Vagina (tissue), 2 donors: ENCODE measurements at regions not wholly inside any gene's neighbourhood (a gene's known extent, or its start where the extent isn't known, plus 50 kb on each side); places are given as distances from the start of the nearest gene placed in this dataset.

Experiments
- DNase-seq, 2 donors: peaks; one replicate each; pipeline ENCODE4 v3.0.0-alpha.2; 2017; ENCODE audit errors: extremely low spot score in 2 of 2
- H3K27ac ChIP-seq: fragments of 200-600 bp; sonication (generic); one replicate; pipeline ENCODE4 v1.5.1; 2019
- H3K27me3 ChIP-seq: fragments of 200-600 bp; sonication (generic); one replicate; pipeline ENCODE4 v1.5.1; 2019
- H3K36me3 ChIP-seq, 2 donors: fragments of 200-600 bp; sonication (generic); one replicate each; pipeline ENCODE4 v1.5.1; 2017 to 2019
- H3K4me1 ChIP-seq: fragments of 200-600 bp; sonication (generic); one replicate; pipeline ENCODE4 v1.5.1; 2019
- H3K4me3 ChIP-seq, 2 donors: fragments of 200-600 bp; sonication (generic); 1 replicate in 1 of 2; 2 replicates in 1 of 2; pipeline ENCODE4 v1.5.1; 2016 to 2019
- H3K9me3 ChIP-seq: fragments of 200-600 bp; sonication (generic); one replicate; pipeline ENCODE4 v1.5.1; 2019
- CTCF ChIP-seq, 3 experiments: fragments of 450-650 bp in 2 of 3; fragments of 200-600 bp in 1 of 3; sonication (generic) in 1 of 3; IDR thresholded peaks; one replicate each; pipeline ENCODE4 v1.5.1; 2017 to 2019; ENCODE audit warnings: antibody characterized with exemption in 3 of 3, mild to moderate bottlenecking in 2 of 3, moderate library complexity in 2 of 3
- POLR2A ChIP-seq, 2 donors: fragments of 450-650 bp; IDR thresholded peaks; one replicate each; pipeline ENCODE4 v1.6.1; 2017; ENCODE audit warnings: antibody characterized with exemption in 2 of 2, mild to moderate bottlenecking in 2 of 2, moderate library complexity in 2 of 2
- POLR2AphosphoS5 ChIP-seq, 2 donors: sonication (generic); formaldehyde crosslinking; IDR thresholded peaks; one replicate each; pipeline ENCODE4 v1.9.0; 2017; ENCODE audit warnings: antibody characterized with exemption in 2 of 2, mild to moderate bottlenecking in 2 of 2, low read depth in 1 of 2; ENCODE audit not compliant: insufficient read depth in 1 of 2
- intact Hi-C: fragments of 100-400 bp; cut with DNase I; formaldehyde crosslinking; loops from one replicate; pipeline ENCODE4 v1.15.1; 2023

DNA sequence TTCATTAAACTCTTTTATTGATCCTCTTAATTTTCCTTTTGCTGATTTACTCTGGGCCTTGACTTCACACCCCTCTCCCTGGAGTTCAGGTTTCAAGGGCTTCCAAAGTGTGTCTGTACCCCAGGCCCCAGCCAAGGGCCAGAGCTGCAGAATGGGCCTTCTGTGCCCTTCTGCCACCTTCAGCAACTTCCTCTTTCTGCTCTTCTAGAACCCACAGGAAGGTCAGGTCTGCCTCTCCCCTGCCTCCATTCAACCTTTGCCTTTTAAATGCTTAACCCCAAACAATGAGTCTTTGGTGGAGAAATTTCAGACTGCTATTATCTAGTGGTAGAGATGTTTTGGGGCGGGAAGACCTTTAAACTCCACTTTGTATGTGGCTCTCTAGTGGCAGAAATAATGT lies 63.1 kb downstream of the TSN start:
- Histone ChIP-seq H3K4me3 (no peak overlapping the region), H3K27ac (no peak overlapping the region), H3K4me1 (no peaks in the 10 kb centered on the region), H3K9me3 (no peaks in the 10 kb centered on the region), H3K36me3 (no peaks in the 10 kb centered on the region), H3K27me3 (no peaks in the 10 kb centered on the region)
- intact Hi-C loops, result no loop called here
- DNase-seq, result no peak
- TF ChIP-seq CTCF (IDR thresholded peaks at IDR 0.05) (no peak), POLR2A (IDR thresholded peaks at IDR 0.05) (no peak), POLR2AphosphoS5 (IDR thresholded peaks at IDR 0.05; ENCODE audit: insufficient read depth in 1 of 2, low read depth in 1 of 2) (no peak)

GRCh38 chr2:121819846-121820245 lies 64.4 kb downstream of the TSN start:
- Histone ChIP-seq H3K4me3 (no peak overlapping the region), H3K9me3 (no peaks in the 10 kb centered on the region), H3K4me1 (no peaks in the 10 kb centered on the region), H3K27ac (no peak overlapping the region), H3K27me3 (no peaks in the 10 kb centered on the region), H3K36me3 (no peaks in the 10 kb centered on the region)
- intact Hi-C loops, result no loop called here
- no peak for TF ChIP-seq CTCF (IDR thresholded peaks at IDR 0.05)
- no peak for TF ChIP-seq POLR2A (IDR thresholded peaks at IDR 0.05)
- TF ChIP-seq POLR2AphosphoS5 (IDR thresholded peaks at IDR 0.05; ENCODE audit: insufficient read depth in 1 of 2, low read depth in 1 of 2), result no peak
- no peak for DNase-seq

DNA sequence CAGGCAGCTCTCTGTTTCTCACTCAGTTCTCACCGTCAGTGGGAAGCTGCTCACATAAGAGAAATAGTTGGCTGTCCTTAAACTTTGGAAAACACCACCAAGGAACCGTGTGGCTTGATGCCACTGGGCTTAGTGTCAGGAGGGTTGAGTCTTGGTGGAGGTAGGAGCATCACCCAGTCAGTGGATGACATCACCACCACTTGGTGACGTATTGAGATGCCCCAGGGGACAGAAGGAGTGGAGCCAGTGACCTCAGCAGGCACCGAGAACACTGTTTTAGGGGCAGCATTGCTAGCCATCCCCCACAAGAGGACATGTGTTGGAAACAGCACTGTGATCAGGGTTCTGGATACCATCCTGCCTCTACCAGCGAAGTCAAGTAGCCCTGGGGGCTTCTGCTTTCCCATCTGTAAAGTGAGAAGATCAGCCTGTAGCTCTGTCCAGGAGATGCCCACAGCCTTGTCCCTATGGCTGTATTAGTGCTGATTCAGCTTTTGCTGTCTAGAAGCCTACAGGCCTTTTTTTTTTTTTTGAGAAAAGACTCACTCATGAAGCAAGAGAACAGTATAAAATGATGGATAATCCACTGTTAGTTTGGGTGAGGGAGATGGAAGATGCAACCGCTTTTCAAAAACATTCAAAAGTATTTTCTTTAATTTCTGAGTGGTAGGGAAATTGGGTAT lies 66.2 kb downstream of the TSN start:
- intact Hi-C loops, result no loop called here

DNA sequence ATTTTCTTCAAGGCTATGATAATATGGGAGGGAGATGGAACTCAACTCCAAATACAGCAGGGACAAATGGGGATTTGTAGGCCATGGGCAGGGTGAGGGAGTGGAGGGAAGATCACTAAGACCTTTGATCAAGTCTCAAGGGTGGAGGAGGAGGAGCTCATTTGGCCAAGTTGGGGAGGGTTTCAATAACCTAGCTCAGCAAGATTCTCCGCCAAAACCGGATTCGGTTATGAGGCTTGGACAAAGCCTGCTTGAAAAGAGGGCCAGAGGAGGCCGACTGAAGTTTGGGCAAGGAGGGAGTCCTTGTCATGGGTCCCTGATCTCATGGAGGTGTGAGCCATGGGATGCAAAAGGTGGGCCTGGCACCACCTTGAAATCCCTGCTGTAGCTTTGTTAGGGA lies 68.8 kb downstream of the TSN start:
- Histone ChIP-seq H3K9me3 (no peaks in the 10 kb centered on the region), H3K27me3 (no peaks in the 10 kb centered on the region), H3K4me1 (no peaks in the 10 kb centered on the region), H3K27ac (no peak overlapping the region), H3K4me3 (no peak overlapping the region), H3K36me3 (no peaks in the 10 kb centered on the region)
- DNase-seq, result no peak
- intact Hi-C loops, result no loop called here
- TF ChIP-seq CTCF (IDR thresholded peaks at IDR 0.05) (no peak), POLR2A (IDR thresholded peaks at IDR 0.05) (no peak), POLR2AphosphoS5 (IDR thresholded peaks at IDR 0.05; ENCODE audit: insufficient read depth in 1 of 2, low read depth in 1 of 2) (no peak)

More for the DNA sequence above, 66.2 kb downstream of the TSN start:
- Histone ChIP-seq H3K27ac (no peak overlapping the region), H3K9me3 (no peaks in the 10 kb centered on the region), H3K4me1 (no peaks in the 10 kb centered on the region), H3K27me3 (no peaks in the 10 kb centered on the region), H3K4me3 (no peak overlapping the region), H3K36me3 (no peaks in the 10 kb centered on the region)
- no peak for TF ChIP-seq CTCF (IDR thresholded peaks at IDR 0.05)
- DNase-seq, result no peak

DNA sequence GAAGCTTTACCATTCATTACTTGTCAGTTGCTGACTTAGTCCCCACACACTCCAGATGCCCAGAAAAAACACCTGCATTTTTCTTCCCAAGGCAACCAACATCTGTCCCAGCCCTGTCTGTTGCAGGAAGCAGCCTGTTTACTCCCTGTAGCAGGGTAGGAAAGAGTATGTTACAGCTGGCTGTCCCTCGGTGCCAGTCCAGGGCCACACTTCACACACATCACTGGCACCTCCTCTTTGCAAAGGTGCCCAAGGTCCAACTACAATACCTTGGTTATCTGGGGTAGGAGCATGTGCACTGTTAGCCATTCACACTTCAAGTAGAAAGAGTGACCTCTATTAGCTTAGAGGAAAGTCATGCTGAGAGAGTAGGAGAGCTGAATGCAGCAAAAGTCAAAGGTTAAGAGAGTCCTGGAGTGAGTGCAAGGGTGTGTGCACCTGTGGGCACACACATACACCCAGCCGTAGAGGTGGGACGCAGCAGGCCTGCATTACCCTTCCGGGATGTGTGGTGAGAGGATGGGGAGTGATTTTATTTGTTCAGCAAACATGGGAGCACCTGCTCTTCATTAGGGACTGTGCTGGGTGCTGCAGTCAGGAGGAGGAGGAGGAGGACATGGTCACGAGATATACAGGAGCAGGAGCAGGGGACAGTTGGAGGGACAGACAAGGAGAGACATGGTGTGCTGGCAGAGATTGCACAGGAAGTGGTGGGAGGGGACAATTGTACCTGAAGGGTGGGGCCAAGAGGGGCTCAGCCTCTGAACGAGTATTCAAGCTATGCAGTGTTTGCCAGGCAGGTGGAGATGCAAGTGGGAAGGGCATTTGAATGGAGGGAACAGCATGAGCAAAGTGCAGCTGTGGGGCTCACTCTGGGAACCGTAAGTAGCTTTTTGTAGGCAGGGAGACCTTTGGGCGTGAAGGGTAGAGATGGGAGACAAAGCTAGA lies 69.8 kb downstream of the TSN start:
- Histone ChIP-seq H3K4me1 (no peaks in the 10 kb centered on the region), H3K27ac (no peak overlapping the region), H3K4me3 (no peak overlapping the region), H3K27me3 (no peaks in the 10 kb centered on the region), H3K9me3 (no peaks in the 10 kb centered on the region), H3K36me3 (no peaks in the 10 kb centered on the region)
- no peak for TF ChIP-seq POLR2AphosphoS5 (IDR thresholded peaks at IDR 0.05; ENCODE audit: insufficient read depth in 1 of 2, low read depth in 1 of 2)
- TF ChIP-seq CTCF (IDR thresholded peaks at IDR 0.05), result no peak
- TF ChIP-seq POLR2A (IDR thresholded peaks at IDR 0.05), result no peak
- intact Hi-C loops, result no loop called here
- no peak for DNase-seq
